OCI-LY3 (cell line): ENCODE measurements at regions not wholly inside any gene's neighbourhood (a gene's known extent, or its start where the extent isn't known, plus 50 kb on each side); places are given as distances from the start of the nearest gene placed in this dataset.

Source experiments
- H2AFZ ChIP-seq: fragments of 200-600, 300-600 bp; shearing (Covaris generic); 2 replicates; pipeline ENCODE4 v1.6.0; 2014; ENCODE audit warnings: antibody characterized with exemption, low read depth, low read length
- H3K27ac ChIP-seq: fragments of 200-600, 300-600 bp; sonication (generic); 2 replicates; pipeline ENCODE4 v1.5.1; 2014; ENCODE audit warnings: mild to moderate bottlenecking, low read length, moderate library complexity, mixed read lengths
- H3K27me3 ChIP-seq: fragments of 200-600, 300-600 bp; sonication (generic); 2 replicates; pipeline ENCODE4 v1.6.1; 2014; ENCODE audit warnings: low read depth, low read length, mixed read lengths
- H3K36me3 ChIP-seq: fragments of 200-600, 300-600 bp; sonication (generic); replicated peaks from 2 replicates; pipeline ENCODE3; 2014; ENCODE audit warnings: low read depth, low read length, mixed read lengths
- H3K4me1 ChIP-seq: fragments of 300-600, 200-600 bp; sonication (generic); 2 replicates; pipeline ENCODE4 v1.6.1; 2014; ENCODE audit warnings: low read length, mixed read lengths
- H3K4me2 ChIP-seq: fragments of 200-600, 300-600 bp; sonication (generic); 2 replicates; pipeline ENCODE4 v1.6.1; 2014; ENCODE audit warnings: low read length, mixed read lengths
- H3K4me3 ChIP-seq: fragments of 300-600, 200-600 bp; sonication (generic); 2 replicates; pipeline ENCODE4 v1.5.1; 2014; ENCODE audit warnings: antibody characterized with exemption, mild to moderate bottlenecking, low read length, moderate library complexity
- H3K79me2 ChIP-seq: fragments of 300-600, 200-600 bp; shearing (Covaris generic); 2 replicates; pipeline ENCODE4 v1.6.1; 2014; ENCODE audit warnings: mild to moderate bottlenecking, low read length, mixed read lengths
- H3K9ac ChIP-seq: fragments of 300-600, 200-600 bp; shearing (Covaris generic); 2 replicates; pipeline ENCODE4 v1.6.0; 2014; ENCODE audit warnings: mild to moderate bottlenecking, low read length, moderate library complexity
- H3K9me3 ChIP-seq: fragments of 200-600, 300-600 bp; shearing (Covaris generic); 2 replicates; pipeline ENCODE4 v1.6.1; 2014; ENCODE audit warnings: low read length, mixed read lengths; ENCODE audit not compliant: insufficient read depth
- H4K20me1 ChIP-seq: fragments of 200-600, 300-600 bp; sonication (generic); 2 replicates; pipeline ENCODE4 v1.6.1; 2016; ENCODE audit warnings: low read length, mixed read lengths; ENCODE audit not compliant: insufficient read depth
- CTCF ChIP-seq: fragments of 200-600, 300-600 bp; sonication (generic); IDR thresholded peaks from 2 replicates; pipeline ENCODE4 v1.5.1; 2014; ENCODE audit warnings: antibody characterized with exemption, low read length, low read depth
- EZH2phosphoT487 ChIP-seq: fragments of 200-600 bp; shearing (Covaris generic); IDR thresholded peaks from 2 replicates; pipeline ENCODE4 v1.6.1; 2018; ENCODE audit warnings: antibody characterized with exemption, mixed run types, low read depth

GRCh38 chr1:14110040-14110439 lies 410.1 kb downstream of the PRDM2 start:
- Histone ChIP-seq H3K4me1 (no peaks in the 10 kb centered on the region), H3K9ac (no peak overlapping the region), H3K36me3 (no peaks in the 10 kb centered on the region), H3K4me2 (no peak overlapping the region), H3K27me3 (no peaks in the 10 kb centered on the region), H3K79me2 (no peaks in the 10 kb centered on the region), H2AFZ (no peak overlapping the region), H3K27ac (no peak overlapping the region), H3K9me3 (no peaks in the 10 kb centered on the region), H4K20me1 (no peaks in the 10 kb centered on the region), H3K4me3 (no peak overlapping the region)
- no peak for TF ChIP-seq CTCF
- TF ChIP-seq EZH2phosphoT487 = no peak

- H2AFZ ChIP-seq = no peak overlapping the region
Observed at GRCh38 chr1:14111121-14111520, 411.1 kb downstream of the PRDM2 start.

GRCh38 chr1:14112613-14113012 lies 412.6 kb downstream of the PRDM2 start:
- Histone ChIP-seq H3K4me2 (no peak overlapping the region), H3K27me3 (no peaks in the 10 kb centered on the region), H3K27ac (no peak overlapping the region), H3K9ac (no peak overlapping the region), H3K79me2 (no peaks in the 10 kb centered on the region), H2AFZ (no peak overlapping the region), H3K9me3 (no peaks in the 10 kb centered on the region), H3K4me3 (no peak overlapping the region), H3K36me3 (no peaks in the 10 kb centered on the region), H3K4me1 (no peaks in the 10 kb centered on the region), H4K20me1 (no peaks in the 10 kb centered on the region)
- TF ChIP-seq CTCF (no peak), EZH2phosphoT487 (no peak)

More at GRCh38 chr1:14111121-14111520, 411.1 kb downstream of the PRDM2 start:
- Histone ChIP-seq H3K27me3 (no peaks in the 10 kb centered on the region), H3K9ac (no peak overlapping the region), H3K9me3 (no peaks in the 10 kb centered on the region), H3K79me2 (no peaks in the 10 kb centered on the region), H3K4me3 (no peak overlapping the region), H3K27ac (no peak overlapping the region), H3K4me2 (no peak overlapping the region), H3K4me1 (no peaks in the 10 kb centered on the region), H4K20me1 (no peaks in the 10 kb centered on the region), H3K36me3 (no peaks in the 10 kb centered on the region)
- TF ChIP-seq CTCF (no peak), EZH2phosphoT487 (no peak)

- no peaks in the 10 kb centered on the region for H3K27me3 ChIP-seq
- TF ChIP-seq EZH2phosphoT487 = no peak
- no peak for TF ChIP-seq CTCF
- H3K9ac ChIP-seq = no peak overlapping the region
- H2AFZ ChIP-seq = no peak overlapping the region
- no peak overlapping the region for H3K4me3 ChIP-seq
- no peaks in the 10 kb centered on the region for H4K20me1 ChIP-seq
- no peak overlapping the region for H3K4me2 ChIP-seq
- H3K36me3 ChIP-seq = no peaks in the 10 kb centered on the region
- H3K27ac ChIP-seq = no peak overlapping the region
- no peaks in the 10 kb centered on the region for H3K79me2 ChIP-seq
- no peaks in the 10 kb centered on the region for H3K9me3 ChIP-seq
- no peaks in the 10 kb centered on the region for H3K4me1 ChIP-seq
Observed at GRCh38 chr1:14113271-14113670, 413.3 kb downstream of the PRDM2 start.
